Neural cell (in vitro differentiated cells): ENCODE measurements at regions not wholly inside any gene's neighbourhood (a gene's known extent, or its start where the extent isn't known, plus 50 kb on each side); places are given as distances from the start of the nearest gene placed in this dataset.

Experiments used
- H2AFZ ChIP-seq: fragments of 200-600, 300-800 bp; sonication (generic), shearing (Covaris generic); 2 replicates; pipeline ENCODE4 v1.6.0; 2014; ENCODE audit warnings: low read depth, mild to moderate bottlenecking, antibody characterized with exemption, low read length, moderate library complexity
- H3F3A ChIP-seq: fragments of 200-600 bp; shearing (Covaris generic); 2 replicates; pipeline ENCODE4 v1.6.1; 2016; ENCODE audit warnings: mild to moderate bottlenecking, moderate library complexity, mixed read lengths, antibody characterized with exemption, low read length; ENCODE audit not compliant: insufficient read depth, poor library complexity, severe bottlenecking
- H3K27ac ChIP-seq: fragments of 200-600, 300-800 bp; sonication (generic), shearing (Covaris generic); 2 replicates; pipeline ENCODE4 v1.5.1; 2014; ENCODE audit warnings: mild to moderate bottlenecking, low read length, moderate library complexity
- H3K27me3 ChIP-seq: fragments of 300-800, 200-600 bp; sonication (generic), shearing (Covaris generic); 2 replicates; pipeline ENCODE4 v1.6.0; 2014; ENCODE audit warnings: mild to moderate bottlenecking, low read depth, low read length, moderate library complexity; ENCODE audit not compliant: insufficient read depth
- H3K36me3 ChIP-seq: fragments of 300-800, 200-600 bp; sonication (generic), shearing (Covaris generic); 2 replicates; pipeline ENCODE4 v1.5.1; 2014; ENCODE audit warnings: mild to moderate bottlenecking, antibody characterized with exemption, low read length, moderate library complexity; ENCODE audit not compliant: insufficient read depth
- H3K4me2 ChIP-seq: fragments of 300-800, 200-600 bp; sonication (generic), shearing (Covaris generic); 2 replicates; pipeline ENCODE4 v1.6.0; 2014; ENCODE audit warnings: mild to moderate bottlenecking, low read length
- H3K4me3 ChIP-seq: fragments of 300-800, 200-600 bp; sonication (generic), shearing (Covaris generic); 2 replicates; pipeline ENCODE4 v1.5.1; 2014; ENCODE audit warnings: mild to moderate bottlenecking, low read length, moderate library complexity
- H3K79me2 ChIP-seq: fragments of 200-600 bp; shearing (Covaris generic); replicated peaks from 2 replicates; pipeline ENCODE4 v1.6.0; 2014; ENCODE audit warnings: mild to moderate bottlenecking, low read length, moderate library complexity; ENCODE audit not compliant: insufficient read depth
- H3K9ac ChIP-seq: fragments of 300-800, 200-600 bp; sonication (generic), shearing (Covaris generic); 2 replicates; pipeline ENCODE4 v1.6.1; 2016; ENCODE audit warnings: mild to moderate bottlenecking, low read length, mixed read lengths
- H3K9me2 ChIP-seq: fragments of 200-600 bp; shearing (Covaris generic); 2 replicates; pipeline ENCODE4 v1.6.1; 2016; ENCODE audit warnings: mild to moderate bottlenecking, low read length, mixed read lengths; ENCODE audit not compliant: insufficient read depth
- H3K9me3 ChIP-seq: fragments of 200-600, 300-800 bp; sonication (generic), shearing (Covaris generic); 2 replicates; pipeline ENCODE4 v1.6.1; 2016; ENCODE audit warnings: mild to moderate bottlenecking, mixed run types, low read length, moderate library complexity, mixed read lengths
- H4K20me1 ChIP-seq: fragments of 200-600 bp; shearing (Covaris generic); 2 replicates; pipeline ENCODE4 v1.6.1; 2016; ENCODE audit warnings: mild to moderate bottlenecking, mixed run types; ENCODE audit not compliant: insufficient read depth
- CTCF ChIP-seq: fragments of 450-650 bp; IDR thresholded peaks from 2 replicates; pipeline ENCODE4 v1.5.1; 2014; ENCODE audit warnings: antibody characterized with exemption, mild to moderate bottlenecking, moderate library complexity; ENCODE audit not compliant: poor library complexity, severe bottlenecking
- EP300 ChIP-seq: fragments of 450-650 bp; conservative IDR thresholded peaks from 2 replicates; pipeline ENCODE4 v1.6.1; 2014; ENCODE audit warnings: antibody characterized with exemption, mild to moderate bottlenecking, moderate library complexity; ENCODE audit not compliant: poor library complexity, severe bottlenecking
- EZH2 ChIP-seq: fragments of 200-600, 300-800 bp; shearing (Covaris generic), sonication (generic); IDR thresholded peaks from 2 replicates; pipeline ENCODE4 v1.6.1; 2014; ENCODE audit warnings: antibody characterized with exemption, low read length, borderline replicate concordance, mild to moderate bottlenecking; ENCODE audit not compliant: insufficient read depth, poor library complexity, severe bottlenecking
- MXI1 ChIP-seq: fragments of 450-650 bp; conservative IDR thresholded peaks from 2 replicates; pipeline ENCODE4 v1.6.1; 2014; ENCODE audit warnings: antibody characterized with exemption, mild to moderate bottlenecking; ENCODE audit not compliant: poor library complexity, severe bottlenecking
- POLR2AphosphoS5 ChIP-seq: IDR thresholded peaks from 2 replicates; pipeline ENCODE4 v1.6.1; 2012
- RAD21 ChIP-seq: fragments of 450-650 bp; conservative IDR thresholded peaks from 2 replicates; pipeline ENCODE4 v1.6.1; 2014; ENCODE audit warnings: antibody characterized with exemption, mild to moderate bottlenecking, moderate library complexity
- SMC3 ChIP-seq: fragments of 450-650 bp; conservative IDR thresholded peaks from 2 replicates; pipeline ENCODE4 v1.6.1; 2014; ENCODE audit warnings: antibody characterized with exemption, mild to moderate bottlenecking, moderate library complexity; ENCODE audit not compliant: poor library complexity
- TAF1 ChIP-seq: IDR thresholded peaks from 2 replicates; pipeline ENCODE4 v1.6.1; 2012; ENCODE audit warnings: low read depth
- TF ChIP-seq, protein P1 (sequence below): IDR thresholded peaks from 2 replicates; pipeline ENCODE4 v1.6.1; 2012; ENCODE audit warnings: borderline replicate concordance

DNA sequence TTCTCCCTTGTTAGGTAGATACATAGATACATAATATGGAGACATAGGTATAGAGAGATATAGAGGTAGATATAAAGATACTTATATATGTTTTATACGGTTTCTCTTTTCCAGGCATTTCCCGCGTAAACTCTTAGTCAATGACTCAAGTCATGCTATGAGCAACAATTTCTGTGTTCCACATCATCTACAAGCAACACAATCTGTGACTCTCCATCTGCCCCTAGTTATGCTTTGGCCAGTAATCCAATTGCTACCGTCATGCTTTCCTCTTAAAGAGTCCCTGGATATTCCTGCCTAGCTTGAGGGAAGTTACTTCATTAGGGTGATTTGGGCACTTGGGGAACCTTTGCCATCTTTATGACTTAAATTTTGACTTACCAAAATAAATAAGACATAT is 129.0 kb upstream of the ADAMTS16 start:
- H3K9me3 ChIP-seq: no peaks in the 10 kb centered on the region
- no peaks in the 10 kb centered on the region for H3F3A ChIP-seq
- H3K4me3 ChIP-seq: no peak overlapping the region
- H3K79me2 ChIP-seq: no peaks in the 10 kb centered on the region
- no peaks in the 10 kb centered on the region for H3K9me2 ChIP-seq
- H3K4me2 ChIP-seq: no peak overlapping the region
- H4K20me1 ChIP-seq: no peaks in the 10 kb centered on the region
- H3K27me3 ChIP-seq: no peaks in the 10 kb centered on the region
- no peaks in the 10 kb centered on the region for H3K36me3 ChIP-seq
- no peak for TF ChIP-seq TAF1
- no peak for TF ChIP-seq EZH2
- no peak for TF ChIP-seq SMC3
- no peak for TF ChIP-seq RAD21
- no peak for TF ChIP-seq POLR2AphosphoS5
- TF ChIP-seq CTCF: no peak
- no peak for TF ChIP-seq MXI1
- no peak for TF ChIP-seq EP300
- TF ChIP-seq, protein P1, sequence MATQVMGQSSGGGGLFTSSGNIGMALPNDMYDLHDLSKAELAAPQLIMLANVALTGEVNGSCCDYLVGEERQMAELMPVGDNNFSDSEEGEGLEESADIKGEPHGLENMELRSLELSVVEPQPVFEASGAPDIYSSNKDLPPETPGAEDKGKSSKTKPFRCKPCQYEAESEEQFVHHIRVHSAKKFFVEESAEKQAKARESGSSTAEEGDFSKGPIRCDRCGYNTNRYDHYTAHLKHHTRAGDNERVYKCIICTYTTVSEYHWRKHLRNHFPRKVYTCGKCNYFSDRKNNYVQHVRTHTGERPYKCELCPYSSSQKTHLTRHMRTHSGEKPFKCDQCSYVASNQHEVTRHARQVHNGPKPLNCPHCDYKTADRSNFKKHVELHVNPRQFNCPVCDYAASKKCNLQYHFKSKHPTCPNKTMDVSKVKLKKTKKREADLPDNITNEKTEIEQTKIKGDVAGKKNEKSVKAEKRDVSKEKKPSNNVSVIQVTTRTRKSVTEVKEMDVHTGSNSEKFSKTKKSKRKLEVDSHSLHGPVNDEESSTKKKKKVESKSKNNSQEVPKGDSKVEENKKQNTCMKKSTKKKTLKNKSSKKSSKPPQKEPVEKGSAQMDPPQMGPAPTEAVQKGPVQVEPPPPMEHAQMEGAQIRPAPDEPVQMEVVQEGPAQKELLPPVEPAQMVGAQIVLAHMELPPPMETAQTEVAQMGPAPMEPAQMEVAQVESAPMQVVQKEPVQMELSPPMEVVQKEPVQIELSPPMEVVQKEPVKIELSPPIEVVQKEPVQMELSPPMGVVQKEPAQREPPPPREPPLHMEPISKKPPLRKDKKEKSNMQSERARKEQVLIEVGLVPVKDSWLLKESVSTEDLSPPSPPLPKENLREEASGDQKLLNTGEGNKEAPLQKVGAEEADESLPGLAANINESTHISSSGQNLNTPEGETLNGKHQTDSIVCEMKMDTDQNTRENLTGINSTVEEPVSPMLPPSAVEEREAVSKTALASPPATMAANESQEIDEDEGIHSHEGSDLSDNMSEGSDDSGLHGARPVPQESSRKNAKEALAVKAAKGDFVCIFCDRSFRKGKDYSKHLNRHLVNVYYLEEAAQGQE: no peak
- H2AFZ ChIP-seq: no peak overlapping the region
- H3K9ac ChIP-seq: no peak overlapping the region
- no peak overlapping the region for H3K27ac ChIP-seq

- no peak overlapping the region for H3K4me2 ChIP-seq
- no peaks in the 10 kb centered on the region for H3K9me2 ChIP-seq
- H3F3A ChIP-seq: no peaks in the 10 kb centered on the region
- H4K20me1 ChIP-seq: no peaks in the 10 kb centered on the region
- no peak overlapping the region for H3K9ac ChIP-seq
- no peaks in the 10 kb centered on the region for H3K9me3 ChIP-seq
- no peaks in the 10 kb centered on the region for H3K79me2 ChIP-seq
- H2AFZ ChIP-seq: no peak overlapping the region
- H3K27me3 ChIP-seq: no peaks in the 10 kb centered on the region
- H3K27ac ChIP-seq: peak overlapping the region; percentile 16
- H3K4me3 ChIP-seq: peak overlapping the region; percentile 37
- TF ChIP-seq RAD21 (no peak), CTCF (no peak), EZH2 (no peak), MXI1 (no peak), EP300 (no peak), TAF1 (no peak), SMC3 (no peak)
- H3K36me3 ChIP-seq: no peaks in the 10 kb centered on the region
Measured at GRCh38 chr5:5014586-5015235, 125.4 kb upstream of the ADAMTS16 start.
